ENCODE measurements at regions not wholly inside any gene's neighbourhood (a gene's known extent, or its start where the extent isn't known, plus 50 kb on each side); places are given as distances from the start of the nearest gene placed in this dataset.

DNA sequence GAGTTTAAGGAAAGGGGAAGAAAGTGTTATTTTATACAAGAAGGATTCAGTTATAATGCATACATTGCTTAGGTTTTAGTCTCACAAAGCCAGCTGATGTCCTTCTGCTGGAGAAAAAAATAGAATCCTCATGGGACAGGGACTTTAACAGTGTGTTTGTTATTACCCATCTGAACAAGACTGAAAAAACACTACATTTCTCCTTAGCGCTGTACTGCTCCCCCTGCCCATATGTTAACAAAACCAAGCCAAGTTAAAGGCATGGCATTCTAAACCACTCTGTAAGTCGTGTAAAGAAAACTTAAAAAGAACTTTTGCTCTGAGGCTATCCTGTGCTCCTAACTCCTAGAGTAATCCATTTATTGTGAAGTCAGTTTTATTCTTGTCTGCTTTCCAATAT lies 102.6 kb upstream of the NYAP2 start:
- no peak for DNase-seq (ENCODE audit: low spot score, unreplicated experiment)
- H3K4me1 Mint-ChIP-seq (ENCODE audit: low read depth), result no peaks in the 10 kb centered on the region
- TF ChIP-seq, protein P1, sequence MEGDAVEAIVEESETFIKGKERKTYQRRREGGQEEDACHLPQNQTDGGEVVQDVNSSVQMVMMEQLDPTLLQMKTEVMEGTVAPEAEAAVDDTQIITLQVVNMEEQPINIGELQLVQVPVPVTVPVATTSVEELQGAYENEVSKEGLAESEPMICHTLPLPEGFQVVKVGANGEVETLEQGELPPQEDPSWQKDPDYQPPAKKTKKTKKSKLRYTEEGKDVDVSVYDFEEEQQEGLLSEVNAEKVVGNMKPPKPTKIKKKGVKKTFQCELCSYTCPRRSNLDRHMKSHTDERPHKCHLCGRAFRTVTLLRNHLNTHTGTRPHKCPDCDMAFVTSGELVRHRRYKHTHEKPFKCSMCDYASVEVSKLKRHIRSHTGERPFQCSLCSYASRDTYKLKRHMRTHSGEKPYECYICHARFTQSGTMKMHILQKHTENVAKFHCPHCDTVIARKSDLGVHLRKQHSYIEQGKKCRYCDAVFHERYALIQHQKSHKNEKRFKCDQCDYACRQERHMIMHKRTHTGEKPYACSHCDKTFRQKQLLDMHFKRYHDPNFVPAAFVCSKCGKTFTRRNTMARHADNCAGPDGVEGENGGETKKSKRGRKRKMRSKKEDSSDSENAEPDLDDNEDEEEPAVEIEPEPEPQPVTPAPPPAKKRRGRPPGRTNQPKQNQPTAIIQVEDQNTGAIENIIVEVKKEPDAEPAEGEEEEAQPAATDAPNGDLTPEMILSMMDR (IDR thresholded peaks at IDR 0.05; ENCODE audit: unreplicated experiment), result no peak
- no peak overlapping the region for H3K4me3 Mint-ChIP-seq (ENCODE audit: low read depth)
- H3K27me3 Mint-ChIP-seq, result peaks cover 2% of the 10 kb centered on the region
- peaks cover 12% of the 10 kb centered on the region for H3K9me3 Mint-ChIP-seq (ENCODE audit: low read depth)
- H3K36me3 Mint-ChIP-seq (ENCODE audit: insufficient read depth), result no peaks in the 10 kb centered on the region
- H3K27ac Mint-ChIP-seq, result no peak overlapping the region

DNA sequence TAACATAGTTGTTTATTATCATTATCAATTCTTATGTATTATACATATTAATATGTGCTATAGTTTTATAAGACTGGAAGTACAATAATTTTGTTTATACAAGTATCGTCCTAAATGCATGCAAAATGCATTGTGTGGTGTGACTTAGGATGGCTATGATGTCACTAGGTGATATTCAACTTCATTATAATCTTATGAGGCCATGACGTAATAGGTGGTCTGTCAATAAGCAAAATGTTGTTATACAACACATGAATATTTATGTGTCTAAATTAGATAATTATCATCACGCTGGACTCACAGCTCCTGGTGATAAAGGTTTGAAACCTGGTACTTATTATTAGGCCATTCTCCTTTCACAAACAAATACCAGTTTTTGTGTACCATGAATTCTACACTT lies 104.4 kb upstream of the NYAP2 start:
- no peaks in the 10 kb centered on the region for H3K36me3 Mint-ChIP-seq (ENCODE audit: insufficient read depth)
- no peak overlapping the region for H3K4me3 Mint-ChIP-seq (ENCODE audit: low read depth)
- H3K9me3 Mint-ChIP-seq (ENCODE audit: low read depth), result no peaks in the 10 kb centered on the region
- DNase-seq (ENCODE audit: low spot score, unreplicated experiment), result no peak
- H3K27me3 Mint-ChIP-seq, result peaks cover 2% of the 10 kb centered on the region
- TF ChIP-seq, protein P1 (IDR thresholded peaks at IDR 0.05; ENCODE audit: unreplicated experiment), result no peak
- H3K4me1 Mint-ChIP-seq (ENCODE audit: low read depth), result no peaks in the 10 kb centered on the region
- H3K27ac Mint-ChIP-seq, result no peak overlapping the region

DNA sequence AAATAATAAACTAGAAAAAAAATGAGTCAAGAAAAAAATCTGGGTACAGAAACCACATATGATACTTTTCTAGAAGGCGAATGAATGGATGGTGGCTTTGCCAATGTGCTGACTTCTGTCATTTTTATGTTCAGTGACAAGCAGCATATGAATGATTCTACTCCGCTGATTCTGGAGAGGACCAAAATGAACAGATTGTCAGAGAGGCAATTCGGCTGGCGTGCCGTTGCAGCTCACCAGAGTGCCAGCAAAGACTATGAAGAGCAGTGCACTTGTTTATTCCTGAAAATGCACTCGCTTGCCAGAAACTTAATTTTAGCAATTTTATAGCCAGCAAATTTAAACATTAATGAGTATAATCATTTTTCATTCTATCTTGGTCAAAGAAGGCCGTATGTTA lies 105.9 kb upstream of the NYAP2 start:
- Mint-ChIP-seq H3K4me3 (ENCODE audit: low read depth) (no peak overlapping the region), H3K36me3 (ENCODE audit: insufficient read depth) (no peaks in the 10 kb centered on the region), H3K27me3 (peaks cover 2% of the 10 kb centered on the region), H3K27ac (no peak overlapping the region), H3K9me3 (ENCODE audit: low read depth) (no peaks in the 10 kb centered on the region), H3K4me1 (ENCODE audit: low read depth) (peaks cover 3% of the 10 kb centered on the region)
- DNase-seq (ENCODE audit: low spot score, unreplicated experiment), result no peak
- TF ChIP-seq, protein P1 (IDR thresholded peaks at IDR 0.05; ENCODE audit: unreplicated experiment), result no peak

DNA sequence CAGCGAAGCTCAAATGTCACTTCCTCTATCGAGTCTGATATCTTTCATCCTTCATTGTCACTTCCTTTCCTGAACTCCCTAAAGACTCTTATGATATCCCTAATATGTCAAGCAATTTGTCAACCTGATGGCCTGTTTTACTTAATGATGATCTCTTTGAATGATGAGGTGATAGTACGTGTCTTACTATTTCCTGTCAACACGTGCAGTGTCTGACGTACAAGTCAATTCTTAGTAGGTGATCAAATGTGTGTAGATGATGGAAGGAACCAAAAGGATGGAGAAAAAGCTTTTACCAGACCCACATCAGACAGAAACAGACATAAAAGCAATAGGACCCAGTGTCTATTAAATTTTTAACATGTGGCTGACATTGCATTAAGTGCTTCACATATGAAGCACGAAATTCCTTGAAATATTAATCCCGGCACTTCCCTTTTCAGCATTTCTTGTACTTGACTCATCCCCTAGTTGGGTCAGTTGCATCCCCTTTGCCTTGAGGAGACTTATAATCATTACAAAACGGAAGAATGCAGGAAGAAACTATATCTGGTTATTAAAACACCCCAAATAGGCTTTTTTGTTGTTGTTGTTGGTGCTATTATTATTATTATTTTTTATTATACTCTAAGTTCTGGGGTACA lies 108.6 kb upstream of the NYAP2 start:
- H3K36me3 Mint-ChIP-seq (ENCODE audit: insufficient read depth), result no peaks in the 10 kb centered on the region
- peaks cover 3% of the 10 kb centered on the region for H3K4me1 Mint-ChIP-seq (ENCODE audit: low read depth)
- H3K27me3 Mint-ChIP-seq, result peaks cover 2% of the 10 kb centered on the region
- DNase-seq (ENCODE audit: low spot score, unreplicated experiment), result no peak
- H3K4me3 Mint-ChIP-seq (ENCODE audit: low read depth), result no peak overlapping the region
- no peaks in the 10 kb centered on the region for H3K9me3 Mint-ChIP-seq (ENCODE audit: low read depth)
- H3K27ac Mint-ChIP-seq, result no peak overlapping the region
- TF ChIP-seq, protein P1 (IDR thresholded peaks at IDR 0.05; ENCODE audit: unreplicated experiment), result no peak

DNA sequence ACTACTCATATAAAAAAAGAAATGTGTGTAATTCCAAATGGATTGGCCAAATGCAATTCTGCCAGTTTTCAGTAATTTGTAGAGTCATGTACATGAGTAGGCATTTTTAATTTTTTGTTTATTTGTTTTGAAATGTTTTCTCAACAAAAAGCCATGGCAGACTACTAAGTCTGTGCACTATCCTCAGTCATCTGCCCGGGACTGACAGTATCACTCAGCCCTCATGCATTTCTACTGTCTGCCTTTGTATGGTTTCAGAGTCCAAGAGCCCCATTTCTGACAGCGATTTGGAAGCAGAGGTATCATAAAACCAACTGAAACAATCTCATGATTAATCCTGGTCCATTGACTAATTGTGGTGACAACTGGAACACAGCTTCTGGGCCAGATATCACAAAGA lies 109.9 kb upstream of the NYAP2 start:
- Mint-ChIP-seq H3K9me3 (ENCODE audit: low read depth) (no peaks in the 10 kb centered on the region), H3K27ac (no peak overlapping the region), H3K4me1 (ENCODE audit: low read depth) (peaks cover 3% of the 10 kb centered on the region), H3K27me3 (peaks cover 2% of the 10 kb centered on the region), H3K36me3 (ENCODE audit: insufficient read depth) (no peaks in the 10 kb centered on the region), H3K4me3 (ENCODE audit: low read depth) (no peak overlapping the region)
- TF ChIP-seq, protein P1 (IDR thresholded peaks at IDR 0.05; ENCODE audit: unreplicated experiment), result no peak
- DNase-seq (ENCODE audit: low spot score, unreplicated experiment), result no peak
